ENCODE measurements at regions not wholly inside any gene's neighbourhood (a gene's known extent, or its start where the extent isn't known, plus 50 kb on each side); places are given as distances from the start of the nearest gene placed in this dataset.
"Not testable (repeated sequence)": the region's sequence is repeated elsewhere in the genome, so short reads cannot be mapped to it uniquely, and the experiment has no call there.

- no peak for DNase-seq
Observed at GRCh38 chr1:232183266-232183800, 446.6 kb downstream of the SIPA1L2 start.

GRCh38 chr1:232182236-232182635 is 447.7 kb downstream of the SIPA1L2 start:
- no peak for DNase-seq

GRCh38 chr1:232180779-232181136 is 449.2 kb downstream of the SIPA1L2 start:
- no peak for DNase-seq

- DNase-seq = no peak
Observed at GRCh38 chr1:232179896-232180778, 449.8 kb downstream of the SIPA1L2 start.

- no peak for DNase-seq
Observed at GRCh38 chr1:232178191-232178590, 451.7 kb downstream of the SIPA1L2 start.

- DNase-seq = no peak
Observed at GRCh38 chr1:232177438-232177837, 452.5 kb downstream of the SIPA1L2 start.

GRCh38 chr1:232176222-232176621 is 453.7 kb downstream of the SIPA1L2 start:
- no peak for DNase-seq

- no peak for DNase-seq
Observed at GRCh38 chr1:232174306-232174705, 455.6 kb downstream of the SIPA1L2 start.

DNA sequence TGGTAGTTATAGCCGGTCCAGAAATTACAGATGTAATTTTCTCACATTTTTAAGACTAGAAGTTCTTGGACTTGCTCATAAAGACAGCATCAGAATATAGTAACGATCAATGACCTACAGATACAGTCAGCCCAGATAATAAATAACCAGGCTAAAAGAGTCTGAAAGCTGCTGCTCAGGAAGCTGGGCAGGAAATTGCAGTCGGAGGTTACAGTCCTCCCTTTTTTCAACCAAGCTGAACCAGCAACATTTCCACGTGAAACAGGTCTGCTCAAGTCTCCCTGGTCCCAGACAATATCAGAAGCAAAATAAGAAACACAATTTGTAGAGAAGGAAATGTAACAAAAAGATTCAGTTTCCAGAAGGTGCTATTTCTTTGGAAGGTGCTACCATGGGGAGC is 457.4 kb downstream of the SIPA1L2 start:
- no peak for DNase-seq

- no peak for DNase-seq
Observed at GRCh38 chr1:232170909-232171308, 459.0 kb downstream of the SIPA1L2 start.

DNA sequence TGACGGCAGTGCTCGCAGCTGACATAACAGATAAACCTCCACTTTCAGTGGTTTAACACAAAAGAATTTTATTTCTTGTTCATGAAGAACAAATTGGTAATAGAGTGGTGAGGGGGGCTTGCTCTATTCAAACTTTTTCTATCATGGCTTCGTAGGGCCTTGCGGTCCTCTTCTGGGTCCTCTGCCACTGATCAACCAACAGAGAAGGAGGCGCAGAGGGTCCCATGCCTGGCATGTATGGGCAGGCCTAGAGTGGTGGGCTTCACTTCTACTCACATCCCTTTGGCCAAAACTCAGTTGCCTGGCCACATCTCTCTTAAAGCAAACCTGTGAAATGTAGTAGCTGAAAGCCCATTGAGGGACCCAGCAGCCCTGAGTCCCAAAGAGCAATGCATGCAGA is 460.5 kb downstream of the SIPA1L2 start:
- DNase-seq = no peak

DNA sequence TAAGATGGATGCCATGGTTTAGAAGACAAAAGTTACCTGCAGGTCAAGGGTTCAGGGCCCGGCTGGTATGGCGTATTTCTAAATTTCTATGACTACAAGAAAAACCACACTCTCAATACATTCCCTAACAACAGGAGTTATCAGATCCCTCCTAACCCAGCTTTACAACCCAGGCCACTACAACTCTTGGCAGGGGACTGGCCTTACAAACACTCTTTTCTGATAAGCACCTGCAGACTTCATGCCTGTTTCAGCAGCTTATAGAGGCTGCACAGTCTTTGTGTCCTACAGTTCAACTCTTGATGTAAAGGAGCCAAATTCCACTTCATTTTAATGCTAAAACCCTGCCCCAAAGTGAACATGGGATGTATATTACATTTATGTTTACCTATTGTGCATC is 461.4 kb downstream of the SIPA1L2 start:
- no peak for DNase-seq

DNA sequence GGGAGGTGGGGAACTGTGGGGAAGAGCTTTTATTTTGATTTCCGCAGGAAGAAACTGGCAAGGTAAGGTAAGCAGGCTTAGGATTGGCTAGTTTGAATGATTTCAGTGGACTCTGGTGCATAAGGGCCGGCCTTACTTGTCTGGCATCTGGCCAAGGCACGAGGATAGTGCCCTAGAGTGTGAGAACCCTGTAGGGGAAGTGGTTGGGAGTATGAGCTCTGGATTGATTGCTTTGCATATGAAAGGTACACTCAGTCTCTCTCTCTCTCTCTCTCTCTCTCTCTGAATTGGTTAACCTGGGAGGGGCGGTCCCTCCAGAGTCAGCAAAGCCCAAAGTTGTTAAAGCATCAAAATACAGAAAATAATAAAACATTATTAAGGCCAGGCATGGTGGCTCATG is 463.0 kb downstream of the SIPA1L2 start:
- no peak for DNase-seq

DNA sequence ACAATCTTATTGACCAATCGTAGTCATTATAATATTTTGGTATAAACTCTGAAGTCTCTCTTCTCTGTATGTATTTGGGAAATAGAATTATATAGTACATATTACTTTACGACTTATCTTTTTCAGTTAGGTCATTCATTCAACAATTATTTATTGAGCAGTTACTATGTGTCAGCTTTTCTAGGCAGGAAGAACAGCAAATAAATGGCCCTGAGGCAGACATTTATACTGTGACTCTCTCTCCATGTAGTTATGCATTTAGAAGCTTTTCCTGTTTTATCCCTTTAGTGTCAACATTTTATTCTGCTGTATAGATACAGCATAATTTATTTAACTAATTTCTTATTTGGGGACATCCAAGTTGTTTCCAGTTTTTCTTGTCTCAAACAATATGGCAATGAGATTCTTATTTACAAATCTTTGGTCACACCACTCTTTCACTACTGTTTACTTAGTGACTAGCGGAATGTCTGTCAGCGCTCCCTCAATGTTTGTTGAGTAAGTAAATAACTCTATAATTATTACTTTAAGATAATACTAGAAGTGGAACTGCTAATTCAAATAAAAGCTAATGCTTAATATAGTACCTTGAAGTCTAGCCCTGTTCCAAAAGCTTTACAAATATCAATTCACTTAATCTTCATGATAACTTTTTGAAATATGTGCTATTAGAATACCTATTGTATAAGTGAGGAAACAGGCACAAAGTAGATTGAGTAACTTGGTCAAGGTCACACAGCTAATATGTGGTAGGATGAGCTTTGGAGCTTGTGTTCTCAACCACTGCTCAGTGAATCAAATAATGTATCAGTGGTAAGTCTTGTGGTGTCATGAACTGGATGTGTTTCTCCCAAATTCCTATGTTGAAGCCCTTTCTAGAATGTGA is 465.6 kb downstream of the SIPA1L2 start:
- no peak for DNase-seq

DNA sequence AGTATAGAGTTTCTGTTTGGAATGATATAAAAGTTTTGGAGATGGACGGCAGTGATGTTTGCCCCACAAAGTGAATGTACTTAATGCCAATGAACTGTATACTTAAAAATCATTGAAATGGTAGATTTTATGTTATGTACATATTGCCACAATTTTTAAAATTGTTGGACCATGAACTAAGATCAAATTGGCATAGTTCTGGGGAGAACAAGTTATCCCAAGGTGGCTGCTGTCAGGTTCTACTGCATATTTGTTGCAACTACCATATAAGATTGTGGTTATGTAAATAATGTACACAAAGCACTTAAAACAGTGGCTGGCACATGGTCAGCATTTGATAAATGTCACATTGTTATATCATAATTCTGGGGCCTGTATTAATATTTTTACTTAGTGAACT is 466.4 kb downstream of the SIPA1L2 start:
- no peak for DNase-seq

DNA sequence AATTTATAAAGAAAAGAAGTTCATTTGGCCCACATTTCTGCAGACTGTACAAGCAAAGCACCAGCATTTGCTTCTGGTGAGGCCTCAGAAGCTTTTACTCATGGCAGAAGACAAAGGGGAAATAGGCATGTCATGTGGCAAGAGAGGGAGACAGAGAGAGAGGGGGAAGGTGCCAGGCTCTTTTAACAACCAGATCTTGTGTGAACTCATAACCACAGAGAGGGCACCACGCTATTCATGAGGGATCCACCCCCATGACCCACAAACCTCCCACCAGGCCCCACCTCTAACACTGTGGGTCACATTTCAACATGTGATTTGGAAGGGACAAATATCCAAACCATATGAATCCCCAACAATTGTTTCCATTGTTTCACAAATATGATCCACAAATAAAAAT is 467.9 kb downstream of the SIPA1L2 start:
- no peak for DNase-seq

DNA sequence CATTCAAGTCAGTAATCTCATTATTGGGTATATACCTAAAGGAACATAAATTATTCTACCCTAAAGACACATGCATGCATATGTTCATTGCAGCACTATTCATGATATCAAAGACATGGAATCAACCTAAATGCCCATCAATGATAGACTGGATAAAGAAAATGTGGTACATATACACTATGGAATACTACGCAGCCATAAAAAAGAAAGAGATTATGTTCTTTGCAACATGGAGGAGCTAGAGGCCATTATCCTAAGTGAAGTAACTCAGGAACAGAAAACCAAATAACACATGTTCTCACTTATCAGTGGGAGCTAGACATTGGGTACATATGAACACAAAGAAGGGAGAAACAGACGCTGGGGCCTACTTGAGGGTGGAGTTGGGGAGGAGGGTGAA is 471.4 kb downstream of the SIPA1L2 start:
- not testable (repeated sequence) for DNase-seq

DNA sequence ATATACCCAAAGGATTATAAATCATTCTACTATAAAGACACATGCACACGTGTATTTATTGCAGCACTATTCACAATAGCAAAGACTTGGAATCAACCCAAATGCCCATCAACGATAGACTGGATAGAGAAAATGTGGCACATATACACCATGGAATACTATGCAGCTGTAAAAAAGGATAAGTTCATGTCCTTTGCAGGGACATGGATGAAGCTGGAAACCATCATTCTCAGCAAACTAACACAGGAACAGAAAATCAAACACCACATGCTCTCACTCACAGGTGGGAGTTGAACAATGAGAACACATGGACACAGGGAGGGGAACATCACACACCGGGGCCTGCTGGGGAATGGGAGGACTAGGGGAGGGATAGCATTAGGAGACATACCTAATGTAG is 473.9 kb downstream of the SIPA1L2 start:
- DNase-seq = not testable (repeated sequence)

DNA sequence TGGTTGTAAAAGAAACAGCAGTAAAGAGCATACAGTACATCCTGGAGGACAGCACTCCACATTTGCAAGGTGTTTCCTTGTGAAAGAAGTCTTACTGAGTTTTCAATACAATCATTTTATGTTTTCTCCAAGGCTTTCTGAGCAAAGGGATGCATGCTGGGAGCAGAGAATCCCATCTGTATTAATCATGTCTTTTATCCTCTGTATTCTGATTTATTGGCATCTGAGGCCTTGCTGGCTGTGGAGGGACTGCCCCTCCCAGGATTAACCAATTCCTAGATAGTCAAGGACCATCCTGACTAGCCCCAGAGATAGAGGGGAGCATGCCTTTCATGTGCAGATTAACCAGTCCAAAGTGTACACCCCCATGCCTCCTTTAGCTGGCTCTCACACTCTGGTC is 476.3 kb downstream of the SIPA1L2 start:
- no peak for DNase-seq

- no peak for DNase-seq
Observed at GRCh38 chr1:232150770-232151548, 479.0 kb downstream of the SIPA1L2 start.

GRCh38 chr1:232149287-232150201 is 480.4 kb downstream of the SIPA1L2 start:
- DNase-seq = no peak

DNA sequence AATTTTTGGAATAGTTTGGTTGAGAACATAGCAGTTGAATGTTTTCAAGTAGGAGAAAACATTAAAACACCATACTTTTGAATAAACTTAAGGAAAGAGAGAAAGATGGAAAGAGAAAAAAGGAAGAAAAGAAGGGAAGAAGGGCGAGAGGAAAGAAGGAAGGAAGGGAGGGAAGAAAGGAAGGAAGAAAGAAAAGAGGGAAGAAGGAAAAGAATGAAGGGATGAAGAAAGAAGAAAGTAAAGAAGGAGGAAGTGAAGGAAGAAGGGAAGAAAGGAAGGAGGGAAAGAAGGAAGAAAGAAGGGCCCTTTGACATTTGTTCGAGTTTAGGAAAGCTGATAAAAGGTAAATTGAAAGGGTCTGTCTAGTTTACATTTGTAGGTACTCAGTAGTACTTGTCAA is 482.7 kb downstream of the SIPA1L2 start:
- no peak for DNase-seq
